Lung (tissue), 11 donors: ENCODE measurements at regions not wholly inside any gene's neighbourhood (a gene's known extent, or its start where the extent isn't known, plus 50 kb on each side); places are given as distances from the start of the nearest gene placed in this dataset.
"Not testable (repeated sequence)": the region's sequence is repeated elsewhere in the genome, so short reads cannot be mapped to it uniquely, and the experiment has no call there.

Experiments used
- ATAC-seq: fragments of 200-7000 bp; cut with Tn5 transposase; one replicate; pipeline ENCODE4 v1.9.1; 2020; ENCODE audit warnings: moderate number of reproducible peaks; ENCODE audit not compliant: insufficient read depth, low FRiP score
- DNase-seq, 3 donors: peaks; one replicate each; pipeline ENCODE4 v3.0.0-alpha.2; 2013 to 2017
- H3K27ac ChIP-seq, 2 donors: one replicate each; pipeline ENCODE4 v1.5.1; 2013; ENCODE audit warnings: mild to moderate bottlenecking in 2 of 2, moderate library complexity in 2 of 2, control low read depth in 1 of 2, inconsistent platforms in 1 of 2, low read depth in 1 of 2, low read length in 1 of 2
- H3K27me3 ChIP-seq, 3 donors: one replicate each; pipeline ENCODE4 v1.5.1; 2013; ENCODE audit warnings: low read length in 2 of 3; ENCODE audit not compliant: control insufficient read depth in 3 of 3, insufficient read depth in 3 of 3
- H3K36me3 ChIP-seq, 4 donors: one replicate each; pipeline ENCODE4 v1.5.1; 2013; ENCODE audit warnings: low read length in 4 of 4, mild to moderate bottlenecking in 1 of 4, moderate library complexity in 1 of 4; ENCODE audit not compliant: control insufficient read depth in 4 of 4, insufficient read depth in 4 of 4
- H3K4me1 ChIP-seq, 5 donors: one replicate each; pipeline ENCODE4 v1.5.1; 2013; ENCODE audit warnings: low read length in 5 of 5, mild to moderate bottlenecking in 2 of 5, moderate library complexity in 1 of 5; ENCODE audit not compliant: control insufficient read depth in 5 of 5, insufficient read depth in 5 of 5
- H3K4me3 ChIP-seq: one replicate; pipeline ENCODE4 v1.5.1; 2013; ENCODE audit warnings: mild to moderate bottlenecking, control low read depth, moderate library complexity
- H3K9ac ChIP-seq, 2 donors: one replicate each; pipeline ENCODE4 v1.5.1; 2013; ENCODE audit warnings: low read length in 2 of 2, control low read depth in 1 of 2; ENCODE audit not compliant: insufficient read depth in 1 of 2
- H3K9me3 ChIP-seq, 4 donors: one replicate each; pipeline ENCODE4 v1.5.1; 2013; ENCODE audit warnings: low read length in 3 of 4, mild to moderate bottlenecking in 1 of 4, moderate library complexity in 1 of 4; ENCODE audit not compliant: control insufficient read depth in 4 of 4, insufficient read depth in 3 of 4
- CTCF ChIP-seq: IDR thresholded peaks from 2 replicates; pipeline ENCODE4 v1.5.1; 2012; ENCODE audit warnings: mild to moderate bottlenecking; ENCODE audit errors: control extremely low read depth, extremely low read depth
- WGBS, 2 donors: extraction: QIAGEN DNeasy Blood & Tissue Kit; methylation state at CpG; one replicate each; pipeline ENCODE4 v1.1.7; 2013; 5-methylcytosine and 5-hydroxymethylcytosine counted together
- donor health status: control.
- donor health status: control.
- donor health status: Bipolar disorder and iron deficiency.
- donor health status: healthy.
- donor health status: DM: yes; HTN: yes; CAD: no.

GRCh38 chr3:177713928-177714900, 516.9 kb upstream of the TBL1XR1 start:
- no peak overlapping the region for H3K4me3 ChIP-seq
- no peak for DNase-seq
- no peak for ATAC-seq
- H3K4me1 ChIP-seq = peaks cover 0 to 5% (median 0%) of the 10 kb centered on the region in 5 donors
- no peak for TF ChIP-seq CTCF
- no peaks in the 10 kb centered on the region for H3K9me3 ChIP-seq
- H3K27ac ChIP-seq = no peak overlapping the region
- no peaks in the 10 kb centered on the region for H3K27me3 ChIP-seq
- H3K36me3 ChIP-seq = no peaks in the 10 kb centered on the region
- H3K9ac ChIP-seq = no peak overlapping the region
- 88 to 93% methylated on average over 3 of the region's 3 CpGs for WGBS, 2 donors

GRCh38 chr3:177714945-177715344, 517.7 kb upstream of the TBL1XR1 start:
- Histone ChIP-seq H3K9ac (no peak overlapping the region), H3K4me1 (peaks cover 0 to 5% (median 0%) of the 10 kb centered on the region in 5 donors), H3K27me3 (no peaks in the 10 kb centered on the region), H3K36me3 (no peaks in the 10 kb centered on the region), H3K9me3 (no peaks in the 10 kb centered on the region), H3K4me3 (no peak overlapping the region), H3K27ac (no peak overlapping the region)
- WGBS, 2 donors = 18 to 49% methylated on average over 3 of the region's 3 CpGs
- no peak for ATAC-seq
- DNase-seq = no peak
- no peak for TF ChIP-seq CTCF

- ATAC-seq (no peak), DNase-seq (no peak)
- Histone ChIP-seq H3K4me1 (peaks cover 0 to 5% (median 0%) of the 10 kb centered on the region in 5 donors), H3K4me3 (no peak overlapping the region), H3K9me3 (no peaks in the 10 kb centered on the region), H3K36me3 (no peaks in the 10 kb centered on the region), H3K27me3 (no peaks in the 10 kb centered on the region), H3K27ac (no peak overlapping the region), H3K9ac (no peak overlapping the region)
- 92 to 93% methylated on average over 3 of the region's 3 CpGs for WGBS, 2 donors
- TF ChIP-seq CTCF = no peak
These were observed 518.7 kb upstream of the TBL1XR1 start for GRCh38 chr3:177715980-177716379.

GRCh38 chr3:177720927-177721326, 523.6 kb upstream of the TBL1XR1 start:
- not testable (repeated sequence) for H3K9me3 ChIP-seq, H3K27ac ChIP-seq, DNase-seq, H3K4me3 ChIP-seq, H3K36me3 ChIP-seq, H3K9ac ChIP-seq, ATAC-seq, H3K27me3 ChIP-seq
- H3K4me1 ChIP-seq = peaks cover 0 to 47% (median 18%) of the 10 kb centered on the region in 5 donors
- 96 to 98% methylated on average over 3 of the region's 3 CpGs for WGBS, 2 donors
